IPS-18a (cell line): ENCODE measurements at regions not wholly inside any gene's neighbourhood (a gene's known extent, or its start where the extent isn't known, plus 50 kb on each side); places are given as distances from the start of the nearest gene placed in this dataset.

Experiments
- H3K27ac ChIP-seq: one replicate; pipeline ENCODE4 v1.5.1; 2013; ENCODE audit warnings: low read length
- H3K27me3 ChIP-seq: one replicate; pipeline ENCODE4 v1.6.1; 2013; ENCODE audit warnings: mild to moderate bottlenecking, low read length; ENCODE audit not compliant: control insufficient read depth, insufficient read depth
- H3K36me3 ChIP-seq: one replicate; pipeline ENCODE4 v1.6.1; 2013; ENCODE audit warnings: low read depth, low read length; ENCODE audit not compliant: control insufficient read depth
- H3K4me1 ChIP-seq: one replicate; pipeline ENCODE4 v1.6.1; 2013; ENCODE audit warnings: low read depth, low read length; ENCODE audit not compliant: control insufficient read depth
- H3K4me3 ChIP-seq: one replicate; pipeline ENCODE4 v1.5.1; 2013; ENCODE audit warnings: low read length
- H3K9ac ChIP-seq: one replicate; pipeline ENCODE4 v1.6.1; 2013; ENCODE audit warnings: mild to moderate bottlenecking, low read length, moderate library complexity
- H3K9me3 ChIP-seq: one replicate; pipeline ENCODE4 v1.6.1; 2013; ENCODE audit warnings: low read depth, low read length; ENCODE audit not compliant: control insufficient read depth

DNA sequence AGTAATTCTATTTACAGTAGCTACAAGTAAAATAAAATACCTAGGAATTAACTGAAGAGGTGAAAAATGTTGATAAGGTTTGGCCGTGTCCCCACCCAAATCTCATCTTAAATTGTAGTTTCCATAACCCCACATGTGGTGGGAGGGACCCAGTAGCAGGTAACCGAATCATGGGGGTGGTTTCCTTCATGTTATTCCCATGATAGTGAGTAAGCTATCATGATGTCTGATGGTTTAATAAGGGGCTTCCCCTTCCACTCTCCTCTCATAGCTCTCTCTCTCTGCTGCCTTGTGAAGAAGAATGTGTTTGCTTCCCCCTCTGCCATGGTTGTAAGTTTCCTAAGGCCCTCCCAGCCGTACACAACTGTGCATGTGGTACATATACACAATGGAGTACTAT is 1170.7 kb downstream of the BCL11B start:
- no peaks in the 10 kb centered on the region for H3K36me3 ChIP-seq
- no peaks in the 10 kb centered on the region for H3K4me1 ChIP-seq
- H3K27me3 ChIP-seq = no peaks in the 10 kb centered on the region
- H3K4me3 ChIP-seq = no peak overlapping the region
- no peak overlapping the region for H3K27ac ChIP-seq
- no peaks in the 10 kb centered on the region for H3K9me3 ChIP-seq
- no peak overlapping the region for H3K9ac ChIP-seq

DNA sequence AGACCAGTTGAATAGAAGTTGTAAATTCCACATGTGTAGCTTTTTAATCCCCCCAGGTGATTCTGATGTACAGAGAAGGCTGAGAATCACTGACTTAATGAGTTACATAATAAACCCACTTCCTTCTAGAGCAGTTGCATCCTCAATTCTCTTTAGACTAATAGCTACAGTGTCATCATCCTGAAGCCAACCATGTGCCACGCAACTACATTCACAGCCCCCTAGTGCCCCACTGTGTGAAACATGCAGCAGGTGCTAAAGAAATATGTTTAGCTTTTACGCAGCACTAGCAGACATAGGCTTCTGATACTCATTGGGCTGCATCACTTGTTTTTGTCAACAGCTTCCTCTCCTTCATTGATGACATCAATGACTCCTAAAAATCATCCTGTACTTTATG is 1168.3 kb downstream of the BCL11B start:
- no peaks in the 10 kb centered on the region for H3K27me3 ChIP-seq
- peaks cover under 1% of the 10 kb centered on the region for H3K4me1 ChIP-seq
- H3K36me3 ChIP-seq = no peaks in the 10 kb centered on the region
- no peak overlapping the region for H3K4me3 ChIP-seq
- H3K9me3 ChIP-seq = no peaks in the 10 kb centered on the region
- H3K9ac ChIP-seq = no peak overlapping the region
- no peak overlapping the region for H3K27ac ChIP-seq

DNA sequence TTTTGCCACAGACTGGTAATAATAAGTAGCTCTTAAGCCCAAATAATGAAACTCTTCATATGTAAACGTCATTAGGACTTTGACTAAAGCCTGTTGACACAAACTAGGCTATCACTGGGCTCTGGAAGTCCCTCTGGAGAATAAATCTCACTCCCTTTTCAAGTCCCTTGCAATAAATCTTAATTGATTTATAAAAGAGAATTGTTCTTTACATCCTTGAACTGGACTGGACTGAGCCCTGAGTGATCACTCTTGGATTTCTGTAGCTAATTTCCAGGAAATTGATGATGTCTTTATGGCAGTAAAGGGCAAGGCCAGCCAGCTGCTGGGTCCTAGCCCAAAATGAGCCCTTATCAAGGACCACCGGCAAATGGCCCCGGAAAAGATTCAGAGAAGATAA is 1162.7 kb downstream of the BCL11B start:
- H3K27ac ChIP-seq = no peak overlapping the region
- peaks cover 8% of the 10 kb centered on the region for H3K4me1 ChIP-seq

GRCh38 chr14:98112194-98112780 is 1159.7 kb downstream of the BCL11B start:
- H3K4me1 ChIP-seq = peaks cover 8% of the 10 kb centered on the region
- no peaks in the 10 kb centered on the region for H3K9me3 ChIP-seq
- H3K27me3 ChIP-seq = no peaks in the 10 kb centered on the region
- no peak overlapping the region for H3K4me3 ChIP-seq
- H3K27ac ChIP-seq = no peak overlapping the region
- H3K36me3 ChIP-seq = no peaks in the 10 kb centered on the region
- no peak overlapping the region for H3K9ac ChIP-seq

More for the DNA sequence above, 1162.7 kb downstream of the BCL11B start:
- Histone ChIP-seq H3K36me3 (no peaks in the 10 kb centered on the region), H3K27me3 (no peaks in the 10 kb centered on the region), H3K4me3 (no peak overlapping the region), H3K9ac (no peak overlapping the region), H3K9me3 (no peaks in the 10 kb centered on the region)

DNA sequence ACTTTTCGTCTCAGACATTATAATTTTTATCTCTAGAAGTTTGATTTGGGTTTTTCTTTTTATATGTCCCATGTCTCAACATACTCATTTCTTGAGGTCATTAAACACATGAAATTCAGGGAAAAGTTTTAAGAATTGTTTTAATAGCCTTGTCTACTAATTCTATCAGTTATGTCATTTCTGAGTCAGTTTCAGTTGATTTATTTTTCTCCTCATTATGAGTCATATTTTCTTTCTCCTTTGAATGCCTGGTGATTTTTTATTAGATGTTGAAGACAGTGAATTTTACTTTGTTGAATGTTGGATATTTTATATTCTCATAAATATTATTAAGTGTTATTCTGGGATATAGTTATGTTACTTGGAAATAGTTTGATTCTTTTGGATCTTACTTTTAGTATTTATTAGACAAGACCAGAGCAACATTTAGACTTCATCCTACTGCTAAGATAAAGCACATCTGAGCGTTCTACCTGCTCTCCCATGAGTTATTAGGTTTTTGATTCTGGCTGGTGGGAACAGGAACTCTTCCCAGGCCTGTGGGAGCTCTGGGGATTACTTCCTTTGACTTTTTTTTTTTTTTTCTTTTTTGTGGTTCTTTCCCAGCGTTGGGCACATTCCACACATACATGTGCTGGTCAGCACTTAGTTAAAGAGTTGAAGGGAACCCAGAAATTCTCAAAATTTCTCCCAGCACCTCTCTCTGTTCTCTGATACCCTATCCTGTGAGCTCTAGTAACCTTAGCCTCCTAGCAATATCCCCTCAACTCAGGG is 1157.7 kb downstream of the BCL11B start:
- Histone ChIP-seq H3K9ac (no peak overlapping the region), H3K4me3 (no peak overlapping the region), H3K36me3 (no peaks in the 10 kb centered on the region), H3K27me3 (no peaks in the 10 kb centered on the region), H3K27ac (no peak overlapping the region), H3K4me1 (peaks cover 2% of the 10 kb centered on the region), H3K9me3 (no peaks in the 10 kb centered on the region)

- no peaks in the 10 kb centered on the region for H3K36me3 ChIP-seq
- H3K27me3 ChIP-seq = no peaks in the 10 kb centered on the region
- H3K4me1 ChIP-seq = no peaks in the 10 kb centered on the region
- H3K4me3 ChIP-seq = no peak overlapping the region
- no peaks in the 10 kb centered on the region for H3K9me3 ChIP-seq
- no peak overlapping the region for H3K9ac ChIP-seq
- H3K27ac ChIP-seq = no peak overlapping the region
These were observed 1157.1 kb downstream of the BCL11B start for GRCh38 chr14:98114946-98115345.

- Histone ChIP-seq H3K36me3 (no peaks in the 10 kb centered on the region), H3K27me3 (no peaks in the 10 kb centered on the region), H3K4me1 (no peaks in the 10 kb centered on the region), H3K27ac (no peak overlapping the region), H3K9me3 (no peaks in the 10 kb centered on the region), H3K9ac (no peak overlapping the region), H3K4me3 (no peak overlapping the region)
These were observed 1153.2 kb downstream of the BCL11B start for GRCh38 chr14:98118749-98119148.

DNA sequence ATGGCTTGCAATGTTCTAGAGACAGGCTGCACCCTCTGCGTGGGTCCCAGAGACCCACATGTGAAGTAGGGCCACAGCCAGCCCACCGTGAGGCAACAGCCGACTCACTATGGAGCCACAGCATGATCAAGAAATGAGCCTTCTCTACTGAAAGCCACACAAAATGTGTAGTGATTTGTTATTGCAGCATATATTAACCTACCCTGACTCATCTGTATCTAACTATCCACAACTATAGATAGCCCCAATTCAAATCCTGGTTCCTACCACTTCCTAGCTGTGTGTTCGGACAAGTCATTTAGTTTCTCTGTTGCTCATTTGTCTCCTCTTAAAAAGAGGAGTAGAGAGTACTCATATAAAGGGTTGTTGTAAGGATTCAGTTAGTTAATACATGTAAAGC is 1152.3 kb downstream of the BCL11B start:
- Histone ChIP-seq H3K36me3 (no peaks in the 10 kb centered on the region), H3K9me3 (no peaks in the 10 kb centered on the region), H3K4me1 (no peaks in the 10 kb centered on the region), H3K27me3 (no peaks in the 10 kb centered on the region), H3K27ac (no peak overlapping the region), H3K4me3 (no peak overlapping the region), H3K9ac (no peak overlapping the region)

- Histone ChIP-seq H3K36me3 (no peaks in the 10 kb centered on the region), H3K9me3 (no peaks in the 10 kb centered on the region), H3K27ac (no peak overlapping the region), H3K27me3 (no peaks in the 10 kb centered on the region), H3K4me3 (no peak overlapping the region), H3K4me1 (no peaks in the 10 kb centered on the region), H3K9ac (no peak overlapping the region)
These were observed 1151.0 kb downstream of the BCL11B start for GRCh38 chr14:98120831-98121464.

DNA sequence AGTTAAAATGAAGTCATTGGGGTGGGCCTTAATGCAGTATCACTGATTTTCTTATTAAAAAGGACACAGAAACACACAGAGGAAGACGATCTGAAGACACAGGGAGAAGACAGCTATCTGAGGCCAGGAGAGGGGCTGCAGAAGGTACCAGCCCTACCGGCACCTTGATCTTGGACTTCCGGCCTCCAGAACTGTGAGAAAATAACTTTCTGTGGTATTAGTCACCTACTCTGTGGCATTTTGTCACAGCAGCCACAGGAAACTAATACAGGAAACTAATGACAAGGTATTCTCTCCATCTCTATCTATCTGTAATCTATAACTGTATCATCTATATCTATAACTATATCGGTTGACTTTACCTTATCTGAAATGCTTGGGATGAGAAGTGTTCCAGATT is 1149.5 kb downstream of the BCL11B start:
- H3K27ac ChIP-seq = no peak overlapping the region
- H3K9me3 ChIP-seq = no peaks in the 10 kb centered on the region
- H3K36me3 ChIP-seq = no peaks in the 10 kb centered on the region
- no peak overlapping the region for H3K9ac ChIP-seq
- no peaks in the 10 kb centered on the region for H3K27me3 ChIP-seq
- H3K4me3 ChIP-seq = no peak overlapping the region
- H3K4me1 ChIP-seq = no peaks in the 10 kb centered on the region

DNA sequence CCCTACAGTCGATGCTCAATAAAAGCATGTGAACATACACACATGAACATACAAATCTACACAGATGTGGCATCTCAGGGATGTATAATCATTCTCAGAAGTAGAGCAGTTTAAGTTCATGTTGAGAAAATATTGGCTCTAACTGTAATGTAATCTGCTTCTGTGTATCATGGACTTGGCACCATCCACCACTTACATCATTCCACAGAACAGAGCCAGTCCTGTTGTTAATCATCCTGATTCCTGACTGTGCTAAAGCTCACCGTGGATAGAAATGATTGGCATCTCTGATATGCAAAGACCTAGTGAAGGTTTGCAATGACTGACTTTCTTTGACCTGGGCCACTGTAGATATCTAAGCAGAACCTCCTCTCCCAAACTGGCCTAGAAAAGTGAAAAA is 1141.3 kb downstream of the BCL11B start:
- Histone ChIP-seq H3K27me3 (no peaks in the 10 kb centered on the region), H3K36me3 (no peaks in the 10 kb centered on the region), H3K9ac (no peak overlapping the region), H3K27ac (no peak overlapping the region), H3K4me1 (no peaks in the 10 kb centered on the region), H3K9me3 (no peaks in the 10 kb centered on the region), H3K4me3 (no peak overlapping the region)

- no peaks in the 10 kb centered on the region for H3K9me3 ChIP-seq
These were observed 1140.6 kb downstream of the BCL11B start for GRCh38 chr14:98131406-98131805.

More at GRCh38 chr14:98131406-98131805, 1140.6 kb downstream of the BCL11B start:
- Histone ChIP-seq H3K27ac (no peak overlapping the region), H3K27me3 (no peaks in the 10 kb centered on the region), H3K9ac (no peak overlapping the region), H3K36me3 (no peaks in the 10 kb centered on the region), H3K4me3 (no peak overlapping the region), H3K4me1 (peaks cover 4% of the 10 kb centered on the region)
